Transverse colon (tissue), 4 donors: ENCODE measurements at regions not wholly inside any gene's neighbourhood (a gene's known extent, or its start where the extent isn't known, plus 50 kb on each side); places are given as distances from the start of the nearest gene placed in this dataset.

ENCODE experiments used
- DNase-seq: peaks from one replicate; pipeline ENCODE4 v3.0.0-alpha.2; 2019
- H3K27ac ChIP-seq, 4 donors: fragments of 200-600 bp; sonication (generic); 2 replicates each; pipeline ENCODE4 v1.5.1; 2016 to 2018; ENCODE audit warnings: inconsistent platforms in 4 of 4
- H3K27me3 ChIP-seq: fragments of 200-600 bp; sonication (generic); 2 replicates; pipeline ENCODE4 v1.5.1; 2017; ENCODE audit warnings: inconsistent platforms
- H3K36me3 ChIP-seq, 4 donors: fragments of 200-600 bp; sonication (generic); 2 replicates each; pipeline ENCODE4 v1.5.1; 2017 to 2019; ENCODE audit warnings: inconsistent platforms in 4 of 4
- H3K4me1 ChIP-seq, 4 donors: fragments of 200-600 bp; sonication (generic); 2 replicates each; pipeline ENCODE4 v1.5.1; 2017 to 2020; ENCODE audit warnings: inconsistent platforms in 4 of 4
- H3K4me3 ChIP-seq, 4 donors: fragments of 200-600 bp; sonication (generic); 1 replicate in 1 of 4; 2 replicates in 3 of 4; pipeline versions ENCODE4 v1.5.1 to v1.6.1; 2017 to 2019; ENCODE audit warnings: inconsistent platforms in 4 of 4
- H3K9me3 ChIP-seq, 2 donors: fragments of 200-600 bp; sonication (generic); 2 replicates each; pipeline ENCODE4 v1.5.1; 2017 to 2019; ENCODE audit warnings: inconsistent platforms in 2 of 2
- EP300 ChIP-seq: sonication (generic); formaldehyde crosslinking; IDR thresholded peaks from one replicate; pipeline ENCODE4 v1.6.1; 2017; ENCODE audit warnings: antibody characterized with exemption, low read depth
- POLR2A ChIP-seq: fragments of 450-650 bp; IDR thresholded peaks from one replicate; pipeline ENCODE4 v1.6.1; 2016; ENCODE audit warnings: antibody characterized with exemption, mild to moderate bottlenecking, moderate library complexity
- POLR2AphosphoS5 ChIP-seq, 3 donors: sonication (generic); formaldehyde crosslinking; IDR thresholded peaks; one replicate each; pipeline ENCODE4 v1.6.1; 2016; ENCODE audit warnings: antibody characterized with exemption in 3 of 3
- WGBS, 2 donors: methylation state at CpG; one replicate each; pipeline ENCODE4 v1.1.5; 2018; ENCODE audit warnings: low coverage in 1 of 2; 5-methylcytosine and 5-hydroxymethylcytosine counted together
- in situ Hi-C, 4 donors: fragments of 200-750 bp; cut with MboI; loops; one replicate each; pipeline versions ENCODE4 v1.15.0 to v1.15.1; 2017; ENCODE audit warnings: low sequenced_read_pairs in 3 of 4, low pct_ligation_motif_present in 1 of 4, low pct_unique_long_range_greater_than_20kb in 1 of 4
- intact Hi-C: fragments of 100-400 bp; cut with DNase I; formaldehyde crosslinking; loops from one replicate; pipeline ENCODE4 v1.15.1; 2023; ENCODE audit warnings: low total_unique reads
- TF ChIP-seq, protein P1 (sequence below), 5 experiments: fragments of 200-600 bp in 3 of 5; fragments of 450-650 bp in 2 of 5; sonication (generic) in 3 of 5; IDR thresholded peaks; 1 replicate in 2 of 5; 2 replicates in 3 of 5; pipeline ENCODE4 v1.5.1; 2016 to 2017; ENCODE audit warnings: antibody characterized with exemption in 5 of 5, inconsistent platforms in 3 of 5, mild to moderate bottlenecking in 2 of 5, moderate library complexity in 1 of 5

DNA sequence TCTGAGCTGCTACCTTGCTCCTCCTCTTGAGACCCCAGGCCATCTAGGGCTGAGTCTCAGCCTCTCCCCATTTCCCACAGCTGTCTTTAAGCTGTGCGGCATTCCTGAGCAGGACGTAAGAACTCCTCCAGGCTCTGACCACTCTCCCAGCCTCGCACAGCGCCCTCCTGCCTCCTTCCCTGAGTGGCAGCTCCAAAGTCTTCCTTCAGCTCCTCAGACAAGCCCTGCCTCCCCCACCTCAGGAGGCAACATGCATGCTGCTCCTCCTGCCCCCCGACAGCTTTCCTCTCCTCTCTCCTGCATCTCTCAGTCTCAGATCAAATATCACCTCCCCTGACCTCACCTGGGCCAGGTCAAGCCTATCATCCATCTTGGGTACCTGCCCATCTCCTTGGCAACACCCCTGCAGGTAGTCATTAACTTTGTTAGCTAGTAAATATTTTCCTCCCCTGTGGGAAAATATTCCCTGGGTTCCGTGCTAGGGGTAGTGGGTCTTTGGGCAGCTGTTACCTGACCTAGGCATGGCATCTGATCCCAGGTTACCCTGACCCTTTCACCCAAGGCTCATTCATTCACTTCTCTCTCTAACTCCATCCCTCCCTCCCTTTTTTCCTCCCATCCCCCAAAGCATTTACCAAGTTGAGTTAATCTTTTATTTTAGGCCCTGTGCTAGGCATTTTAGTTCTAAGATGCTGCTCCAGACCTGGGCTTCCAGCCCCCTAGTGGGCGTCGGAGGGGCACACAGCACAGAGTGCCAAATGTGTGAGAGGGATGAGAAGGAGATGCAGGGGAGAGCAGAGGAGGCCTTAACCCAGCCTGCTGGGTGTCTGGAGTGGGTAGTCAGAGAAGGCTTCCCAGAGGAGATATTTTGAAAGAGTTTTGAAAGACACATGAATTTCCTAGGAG, 419.9 kb downstream of the PTPRU start:
- DNase-seq = no peak
- in situ Hi-C loops = no loop called here

DNA sequence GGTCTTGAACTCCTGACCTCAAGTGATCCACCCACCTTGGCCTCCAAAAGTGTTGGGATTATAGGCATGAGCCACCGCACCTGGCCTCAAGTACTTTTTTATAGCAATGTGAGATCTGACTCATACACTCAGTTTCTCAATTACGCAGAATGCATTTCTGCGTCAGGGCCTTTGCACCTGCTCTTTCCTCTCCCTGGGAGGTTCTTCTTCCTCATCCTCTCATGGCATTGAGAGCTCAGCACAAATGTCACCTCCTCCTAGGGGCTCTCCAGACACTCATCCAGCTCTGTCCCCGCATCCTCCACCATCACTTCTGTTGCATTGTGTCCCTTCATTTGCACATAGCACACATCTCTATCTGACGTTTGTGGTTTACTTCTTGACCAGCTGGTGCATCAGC, 418.8 kb downstream of the PTPRU start:
- DNase-seq = no peak
- no peaks in the 10 kb centered on the region for H3K27me3 ChIP-seq
- no peaks in the 10 kb centered on the region for H3K36me3 ChIP-seq
- intact Hi-C loops = no loop called here
- H3K27ac ChIP-seq = no peak overlapping the region
- 64 to 69% methylated on average over 4 to 5 of the region's 5 CpGs for WGBS, 2 donors
- no peak for TF ChIP-seq POLR2AphosphoS5 (IDR thresholded peaks at IDR 0.05)
- TF ChIP-seq POLR2A = no peak
- no peak for TF ChIP-seq EP300
- TF ChIP-seq, protein P1, sequence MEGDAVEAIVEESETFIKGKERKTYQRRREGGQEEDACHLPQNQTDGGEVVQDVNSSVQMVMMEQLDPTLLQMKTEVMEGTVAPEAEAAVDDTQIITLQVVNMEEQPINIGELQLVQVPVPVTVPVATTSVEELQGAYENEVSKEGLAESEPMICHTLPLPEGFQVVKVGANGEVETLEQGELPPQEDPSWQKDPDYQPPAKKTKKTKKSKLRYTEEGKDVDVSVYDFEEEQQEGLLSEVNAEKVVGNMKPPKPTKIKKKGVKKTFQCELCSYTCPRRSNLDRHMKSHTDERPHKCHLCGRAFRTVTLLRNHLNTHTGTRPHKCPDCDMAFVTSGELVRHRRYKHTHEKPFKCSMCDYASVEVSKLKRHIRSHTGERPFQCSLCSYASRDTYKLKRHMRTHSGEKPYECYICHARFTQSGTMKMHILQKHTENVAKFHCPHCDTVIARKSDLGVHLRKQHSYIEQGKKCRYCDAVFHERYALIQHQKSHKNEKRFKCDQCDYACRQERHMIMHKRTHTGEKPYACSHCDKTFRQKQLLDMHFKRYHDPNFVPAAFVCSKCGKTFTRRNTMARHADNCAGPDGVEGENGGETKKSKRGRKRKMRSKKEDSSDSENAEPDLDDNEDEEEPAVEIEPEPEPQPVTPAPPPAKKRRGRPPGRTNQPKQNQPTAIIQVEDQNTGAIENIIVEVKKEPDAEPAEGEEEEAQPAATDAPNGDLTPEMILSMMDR (IDR thresholded peaks at IDR 0.05) = no peak
- H3K9me3 ChIP-seq = peaks cover 0 to 13% of the 10 kb centered on the region in 2 donors
- in situ Hi-C loops = no loop called here
- no peaks in the 10 kb centered on the region for H3K4me1 ChIP-seq
- no peak overlapping the region for H3K4me3 ChIP-seq

More for the DNA sequence above, 419.9 kb downstream of the PTPRU start:
- intact Hi-C loops = no loop called here
- no peaks in the 10 kb centered on the region for H3K27me3 ChIP-seq
- H3K4me3 ChIP-seq = no peak overlapping the region
- H3K36me3 ChIP-seq = no peaks in the 10 kb centered on the region
- no peaks in the 10 kb centered on the region for H3K4me1 ChIP-seq
- H3K27ac ChIP-seq = no peak overlapping the region
- TF ChIP-seq, protein P1 (IDR thresholded peaks at IDR 0.05) = no peak
- TF ChIP-seq EP300 (no peak), POLR2A (no peak), POLR2AphosphoS5 (IDR thresholded peaks at IDR 0.05) (no peak)
- peaks cover 0 to 13% of the 10 kb centered on the region in 2 donors for H3K9me3 ChIP-seq
- WGBS, 2 donors = 38 to 40% methylated on average over 1 to 8 of the region's 8 CpGs

DNA sequence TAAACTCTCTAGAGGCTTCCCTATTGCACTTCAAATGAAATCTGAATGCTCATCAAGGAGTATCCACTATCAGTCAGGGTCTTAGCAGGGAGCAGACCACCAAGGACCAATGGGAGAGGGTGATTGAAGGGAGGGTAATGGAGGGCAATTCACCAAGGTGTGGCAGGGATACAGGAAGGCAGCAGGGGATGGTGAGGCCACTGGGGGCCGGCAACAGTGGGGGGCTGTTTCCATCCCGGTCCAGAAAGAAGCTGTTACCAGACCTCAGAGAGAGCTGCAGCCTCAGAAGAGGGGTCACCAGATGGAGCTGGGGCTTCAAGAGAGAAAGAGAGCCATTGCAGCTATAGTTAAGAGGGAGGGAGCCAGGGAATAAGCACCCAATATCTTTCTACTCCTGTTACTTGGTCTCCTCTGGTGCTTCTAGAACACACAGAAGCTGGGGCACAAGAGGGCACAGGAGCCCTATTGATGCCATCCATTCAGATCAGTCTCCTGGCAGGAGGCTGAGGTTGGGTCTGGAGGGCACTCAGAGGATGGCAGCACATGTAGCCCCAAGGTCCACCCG, 417.6 kb downstream of the PTPRU start:
- no peak overlapping the region for H3K4me3 ChIP-seq
- DNase-seq = no peak
- intact Hi-C loops = no loop called here
- no peak for TF ChIP-seq POLR2AphosphoS5 (IDR thresholded peaks at IDR 0.05)
- TF ChIP-seq EP300 = no peak
- TF ChIP-seq, protein P1 (IDR thresholded peaks at IDR 0.05) = no peak
- no peak for TF ChIP-seq POLR2A
- WGBS, 2 donors = 70% methylated on average over 3 of the region's 3 CpGs; no CpG with 5 or more reads in 1 of the 2 donors
- in situ Hi-C loops = no loop called here
- H3K36me3 ChIP-seq = no peaks in the 10 kb centered on the region
- H3K9me3 ChIP-seq = peaks cover 0 to 3% of the 10 kb centered on the region in 2 donors
- H3K4me1 ChIP-seq = no peaks in the 10 kb centered on the region
- no peak overlapping the region for H3K27ac ChIP-seq
- no peaks in the 10 kb centered on the region for H3K27me3 ChIP-seq

DNA sequence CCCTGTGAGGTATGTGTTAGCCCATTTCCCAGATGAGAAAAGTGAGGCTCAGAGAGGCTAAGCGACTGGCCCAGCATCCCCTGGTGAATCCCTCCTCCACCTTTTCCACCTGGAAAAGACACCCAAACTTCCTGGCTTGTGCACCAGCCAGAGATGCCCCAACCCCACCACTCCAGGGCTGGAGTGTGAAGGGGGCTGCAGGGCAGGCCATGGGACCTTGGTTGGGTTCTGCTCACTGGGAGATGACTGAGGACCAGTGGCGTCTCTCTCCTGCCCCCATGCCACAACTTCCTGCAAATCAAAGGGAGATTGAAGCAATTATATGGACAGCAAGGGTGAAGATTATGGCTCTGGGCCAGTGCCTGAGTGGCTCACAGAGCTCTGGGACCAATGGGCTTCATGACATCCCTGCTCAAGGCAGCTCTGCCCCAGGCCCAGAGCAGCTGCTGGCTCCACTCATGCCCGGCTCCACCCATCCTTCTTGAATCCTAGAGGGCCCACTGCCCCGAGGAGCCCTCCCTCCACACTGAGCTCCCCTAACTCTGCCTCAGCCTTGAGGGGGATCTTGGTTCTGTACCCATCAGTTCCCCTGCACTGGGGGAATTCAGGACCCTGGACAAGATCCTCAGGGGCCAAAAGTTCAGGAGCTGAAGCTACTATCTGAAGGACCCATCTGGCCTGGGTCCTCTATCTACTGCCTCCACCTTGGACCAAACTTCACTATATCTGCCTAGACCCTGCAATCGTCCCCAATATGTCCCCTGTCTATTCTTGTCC, 416.9 kb downstream of the PTPRU start:
- WGBS, 2 donors = 70% methylated on average over 4 of the region's 5 CpGs; no CpG with 5 or more reads in 1 of the 2 donors
- intact Hi-C loops = no loop called here

More for the DNA sequence above, 416.9 kb downstream of the PTPRU start:
- no peaks in the 10 kb centered on the region for H3K27me3 ChIP-seq
- no peak for TF ChIP-seq POLR2AphosphoS5 (IDR thresholded peaks at IDR 0.05)
- no peak for TF ChIP-seq EP300
- TF ChIP-seq, protein P1 (IDR thresholded peaks at IDR 0.05) = no peak
- TF ChIP-seq POLR2A = no peak
- no peak for DNase-seq
- H3K4me1 ChIP-seq = no peaks in the 10 kb centered on the region
- no peaks in the 10 kb centered on the region for H3K36me3 ChIP-seq
- in situ Hi-C loops = no loop called here
- H3K4me3 ChIP-seq = no peak overlapping the region
- H3K27ac ChIP-seq = no peak overlapping the region
- no peaks in the 10 kb centered on the region for H3K9me3 ChIP-seq
